Ascending aorta (tissue), 2 donors: ENCODE measurements at regions not wholly inside any gene's neighbourhood (a gene's known extent, or its start where the extent isn't known, plus 50 kb on each side); places are given as distances from the start of the nearest gene placed in this dataset.

Source experiments
- DNase-seq, 2 donors: peaks; one replicate each; pipeline ENCODE4 v3.0.0-alpha.2; 2019; ENCODE audit warnings: low spot score in 2 of 2
- H3K27ac ChIP-seq, 2 donors: fragments of 200-600 bp; sonication (generic); one replicate each; pipeline ENCODE4 v1.5.1; 2016 to 2017; ENCODE audit warnings: mild to moderate bottlenecking in 1 of 2
- H3K27me3 ChIP-seq: fragments of 200-600 bp; sonication (generic); one replicate; pipeline ENCODE4 v1.5.1; 2017
- H3K36me3 ChIP-seq, 2 donors: fragments of 200-600 bp; sonication (generic); one replicate each; pipeline ENCODE4 v1.5.1; 2016
- H3K4me1 ChIP-seq, 2 donors: fragments of 200-600 bp; sonication (generic); one replicate each; pipeline ENCODE4 v1.5.1; 2016 to 2017; ENCODE audit warnings: mild to moderate bottlenecking in 1 of 2
- H3K4me3 ChIP-seq, 2 donors: fragments of 200-600 bp; sonication (generic); one replicate each; pipeline ENCODE4 v1.5.1; 2016 to 2017; ENCODE audit warnings: mild to moderate bottlenecking in 1 of 2
- H3K9me3 ChIP-seq, 2 donors: fragments of 200-600 bp; sonication (generic); one replicate each; pipeline ENCODE4 v1.5.1; 2016
- CTCF ChIP-seq, 3 experiments: fragments of 200-600 bp in 2 of 3; fragments of 450-650 bp in 1 of 3; sonication (generic) in 2 of 3; IDR thresholded peaks; one replicate each; pipeline ENCODE4 v1.5.1; 2016 to 2019; ENCODE audit warnings: antibody characterized with exemption in 3 of 3, mild to moderate bottlenecking in 1 of 3, moderate library complexity in 1 of 3
- intact Hi-C: fragments of 100-400 bp; cut with DNase I; formaldehyde crosslinking; loops from one replicate; pipeline ENCODE4 v1.15.1; 2023

GRCh38 chr1:168826269-168826668 is 97.3 kb upstream of the DPT start:
- no peaks in the 10 kb centered on the region for H3K27me3 ChIP-seq
- H3K4me1 ChIP-seq, result no peaks in the 10 kb centered on the region
- H3K4me3 ChIP-seq, result no peak overlapping the region
- H3K27ac ChIP-seq, result no peak overlapping the region
- intact Hi-C loops, result no loop called here
- no peaks in the 10 kb centered on the region for H3K36me3 ChIP-seq
- no peak for TF ChIP-seq CTCF (IDR thresholded peaks at IDR 0.05)
- no peak for DNase-seq
- no peaks in the 10 kb centered on the region for H3K9me3 ChIP-seq

- TF ChIP-seq CTCF (IDR thresholded peaks at IDR 0.05), result no peak
- H3K9me3 ChIP-seq, result no peaks in the 10 kb centered on the region
- intact Hi-C loops, result no loop called here
- no peak overlapping the region for H3K27ac ChIP-seq
- DNase-seq, result no peak
- H3K36me3 ChIP-seq, result no peaks in the 10 kb centered on the region
- no peak overlapping the region for H3K4me3 ChIP-seq
- H3K4me1 ChIP-seq, result no peaks in the 10 kb centered on the region
- H3K27me3 ChIP-seq, result no peaks in the 10 kb centered on the region
Measured at GRCh38 chr1:168827557-168827956, 98.6 kb upstream of the DPT start.

- H3K4me3 ChIP-seq, result no peak overlapping the region
- intact Hi-C loops, result no loop called here
- no peaks in the 10 kb centered on the region for H3K27me3 ChIP-seq
- no peaks in the 10 kb centered on the region for H3K4me1 ChIP-seq
- no peak for TF ChIP-seq CTCF (IDR thresholded peaks at IDR 0.05)
- H3K9me3 ChIP-seq, result no peaks in the 10 kb centered on the region
- no peak for DNase-seq
- no peaks in the 10 kb centered on the region for H3K36me3 ChIP-seq
- H3K27ac ChIP-seq, result no peak overlapping the region
Measured at GRCh38 chr1:168829876-168830275, 100.9 kb upstream of the DPT start.

- no peaks in the 10 kb centered on the region for H3K4me1 ChIP-seq
- H3K36me3 ChIP-seq, result no peaks in the 10 kb centered on the region
- no peak for DNase-seq
- no peak overlapping the region for H3K27ac ChIP-seq
- no peaks in the 10 kb centered on the region for H3K9me3 ChIP-seq
- TF ChIP-seq CTCF (IDR thresholded peaks at IDR 0.05), result no peak
- no peaks in the 10 kb centered on the region for H3K27me3 ChIP-seq
- intact Hi-C loops, result no loop called here
- H3K4me3 ChIP-seq, result no peak overlapping the region
Measured at GRCh38 chr1:168830562-168830961, 101.6 kb upstream of the DPT start.

- Histone ChIP-seq H3K27ac (no peak overlapping the region), H3K36me3 (no peaks in the 10 kb centered on the region), H3K27me3 (no peaks in the 10 kb centered on the region), H3K4me3 (no peak overlapping the region), H3K4me1 (no peaks in the 10 kb centered on the region), H3K9me3 (no peaks in the 10 kb centered on the region)
- no peak for DNase-seq
- intact Hi-C loops, result no loop called here
- no peak for TF ChIP-seq CTCF (IDR thresholded peaks at IDR 0.05)
Measured at GRCh38 chr1:168832661-168833060, 103.7 kb upstream of the DPT start.

- H3K4me1 ChIP-seq, result no peaks in the 10 kb centered on the region
- H3K27ac ChIP-seq, result no peak overlapping the region
- no peaks in the 10 kb centered on the region for H3K27me3 ChIP-seq
- DNase-seq, result no peak
- no peak for TF ChIP-seq CTCF (IDR thresholded peaks at IDR 0.05)
- H3K4me3 ChIP-seq, result no peak overlapping the region
- no peaks in the 10 kb centered on the region for H3K36me3 ChIP-seq
- no peaks in the 10 kb centered on the region for H3K9me3 ChIP-seq
- intact Hi-C loops, result no loop called here
Measured at GRCh38 chr1:168833362-168833761, 104.4 kb upstream of the DPT start.
